WTC11 (cell line): ENCODE measurements at regions not wholly inside any gene's neighbourhood (a gene's known extent, or its start where the extent isn't known, plus 50 kb on each side); places are given as distances from the start of the nearest gene placed in this dataset.

ENCODE experiments used
- ATAC-seq: fragments of 200-7000 bp; cut with Tn5 transposase; 2 replicates; pipeline ENCODE4 v1.10.0; 2021; ENCODE audit warnings: mild to moderate bottlenecking, moderate library complexity
- CTCF ChIA-PET: fragments of 300-600 bp; sonication (Branson Sonifier 250); formaldehyde crosslinking; loops from one replicate; lab custom pipeline; 2021; ENCODE audit warnings: antibody characterized with exemption; lab: Charles Lee
- POLR2A ChIA-PET: fragments of 350-600 bp; sonication (Branson Sonifier 250); formaldehyde crosslinking; loops from one replicate; lab custom pipeline; 2021; ENCODE audit warnings: antibody characterized with exemption; lab: Charles Lee
- DNase-seq: peaks from one replicate; pipeline ENCODE4 v3.0.0; 2021; ENCODE audit warnings: low spot score
- H3K27ac Mint-ChIP-seq: 2 replicates; pipeline ENCODE4 v1.8.0; 2021; ENCODE audit warnings: mixed read lengths
- H3K27me3 Mint-ChIP-seq: 2 replicates; pipeline ENCODE4 v1.8.0; 2021; ENCODE audit warnings: low read depth, mild to moderate bottlenecking, moderate library complexity, mixed read lengths
- H3K36me3 Mint-ChIP-seq: 2 replicates; pipeline ENCODE4 v1.8.0; 2021; ENCODE audit warnings: mixed read lengths
- H3K4me1 Mint-ChIP-seq: 2 replicates; pipeline ENCODE4 v1.8.0; 2022; ENCODE audit warnings: mixed read lengths
- H3K4me3 Mint-ChIP-seq: 2 replicates; pipeline ENCODE4 v1.8.0; 2021; ENCODE audit warnings: mild to moderate bottlenecking, moderate library complexity, mixed read lengths
- H3K9me3 Mint-ChIP-seq: 2 replicates; pipeline ENCODE4 v1.8.0; 2021; ENCODE audit warnings: mixed read lengths
- CBFB ChIP-seq: sonication (generic); formaldehyde crosslinking; IDR thresholded peaks from 2 replicates; pipeline ENCODE4 v1.8.1; 2022; ENCODE audit warnings: mild to moderate bottlenecking, low read depth, missing genetic modification reagents
- E2F5 ChIP-seq: sonication (generic); formaldehyde crosslinking; IDR thresholded peaks from 2 replicates; pipeline ENCODE4 v1.8.1; 2022; ENCODE audit warnings: mild to moderate bottlenecking, moderate library complexity, missing genetic modification reagents
- ERG ChIP-seq: fragments of 250-450 bp; sonication (Bioruptor Pico); IDR thresholded peaks from 2 replicates; pipeline ENCODE4 v1.8.0; 2021; ENCODE audit warnings: mild to moderate bottlenecking
- ETV6 ChIP-seq: sonication (generic); formaldehyde crosslinking; IDR thresholded peaks from 2 replicates; pipeline ENCODE4 v1.8.1; 2022; ENCODE audit warnings: mild to moderate bottlenecking, missing genetic modification reagents
- GABPB1 ChIP-seq: sonication (generic); formaldehyde crosslinking; IDR thresholded peaks from 2 replicates; pipeline ENCODE4 v1.8.1; 2023; ENCODE audit warnings: mild to moderate bottlenecking, missing genetic modification reagents
- GRHL2 ChIP-seq: fragments of 250-450 bp; sonication (Bioruptor Pico); IDR thresholded peaks from 2 replicates; pipeline ENCODE4 v1.8.0; 2022; ENCODE audit warnings: mild to moderate bottlenecking, moderate library complexity; ENCODE audit not compliant: insufficient replicate concordance, severe bottlenecking
- GTF2I ChIP-seq: fragments of 250-450 bp; sonication (Bioruptor Pico); conservative IDR thresholded peaks from 2 replicates; pipeline ENCODE4 v1.4.0; 2021; ENCODE audit warnings: mild to moderate bottlenecking
- JAZF1 ChIP-seq: fragments of 250-450 bp; sonication (Bioruptor Pico); IDR thresholded peaks from 2 replicates; pipeline ENCODE4 v1.9.0; 2021; ENCODE audit warnings: moderate library complexity, mild to moderate bottlenecking, inconsistent platforms
- JUN ChIP-seq: sonication (generic); formaldehyde crosslinking; IDR thresholded peaks from 2 replicates; pipeline ENCODE4 v1.8.0; 2023; ENCODE audit warnings: mild to moderate bottlenecking, missing genetic modification reagents
- MYBL2 ChIP-seq: sonication (generic); formaldehyde crosslinking; IDR thresholded peaks from 2 replicates; pipeline ENCODE4 v1.8.1; 2023; ENCODE audit warnings: mild to moderate bottlenecking, moderate library complexity, missing genetic modification reagents
- SP1 ChIP-seq: sonication (generic); formaldehyde crosslinking; conservative IDR thresholded peaks from 2 replicates; pipeline ENCODE4 v1.8.1; 2022; ENCODE audit warnings: missing genetic modification reagents
- USF2 ChIP-seq: sonication (generic); formaldehyde crosslinking; IDR thresholded peaks from 2 replicates; pipeline ENCODE4 v1.8.1; 2023; ENCODE audit warnings: mild to moderate bottlenecking, missing genetic modification reagents, moderate library complexity
- ZMAT4 ChIP-seq: fragments of 250-450 bp; sonication (Bioruptor Pico); IDR thresholded peaks from 2 replicates; pipeline ENCODE4 v1.9.0; 2021; ENCODE audit warnings: mild to moderate bottlenecking
- ZNF121 ChIP-seq: sonication (generic); formaldehyde crosslinking; IDR thresholded peaks from 2 replicates; pipeline ENCODE4 v1.8.0; 2023; ENCODE audit warnings: missing genetic modification reagents
- ZNF138 ChIP-seq: sonication (generic); formaldehyde crosslinking; conservative IDR thresholded peaks from 2 replicates; pipeline ENCODE4 v1.8.1; 2022; ENCODE audit warnings: mild to moderate bottlenecking, moderate library complexity, missing genetic modification reagents
- ZNF232 ChIP-seq: sonication (generic); formaldehyde crosslinking; IDR thresholded peaks from 2 replicates; pipeline ENCODE4 v1.8.0; 2022; ENCODE audit warnings: mild to moderate bottlenecking, missing genetic modification reagents
- ZNF263 ChIP-seq: sonication (generic); formaldehyde crosslinking; IDR thresholded peaks from 2 replicates; pipeline ENCODE4 v1.8.1; 2022; ENCODE audit warnings: low read depth, mild to moderate bottlenecking, moderate library complexity, missing genetic modification reagents
- TF ChIP-seq, protein P1 (sequence below): sonication (generic); formaldehyde crosslinking; conservative IDR thresholded peaks from 2 replicates; pipeline ENCODE4 v1.8.1; 2022; ENCODE audit warnings: mild to moderate bottlenecking, missing genetic modification reagents
- TF ChIP-seq, protein P2 (sequence below): sonication (generic); formaldehyde crosslinking; IDR thresholded peaks from 2 replicates; pipeline ENCODE4 v1.8.0; 2023; ENCODE audit warnings: mild to moderate bottlenecking, missing genetic modification reagents
- TF ChIP-seq, protein P3 (sequence below): sonication (generic); formaldehyde crosslinking; conservative IDR thresholded peaks from 2 replicates; pipeline ENCODE4 v1.8.1; 2023; ENCODE audit warnings: mild to moderate bottlenecking, low read depth, missing genetic modification reagents, moderate library complexity
- TF ChIP-seq, protein P4 (sequence below): sonication (generic); formaldehyde crosslinking; IDR thresholded peaks from 2 replicates; pipeline ENCODE4 v1.8.0; 2023; ENCODE audit warnings: missing genetic modification reagents
- TF ChIP-seq, protein P5 (sequence below): sonication (generic); formaldehyde crosslinking; IDR thresholded peaks from 2 replicates; pipeline ENCODE4 v1.8.1; 2022; ENCODE audit warnings: low read depth, mild to moderate bottlenecking, moderate library complexity, missing genetic modification reagents, borderline replicate concordance
- TF ChIP-seq, protein P6 (sequence below): sonication (generic); formaldehyde crosslinking; IDR thresholded peaks from 2 replicates; pipeline ENCODE4 v1.8.0; 2022; ENCODE audit warnings: mild to moderate bottlenecking, missing genetic modification reagents

- no peaks in the 10 kb centered on the region for H3K36me3 Mint-ChIP-seq
- TF ChIP-seq SP1 (CRISPR knock-in tag) = no peak
- TF ChIP-seq ZNF232 (CRISPR knock-in tag) = no peak
- TF ChIP-seq, protein P1, sequence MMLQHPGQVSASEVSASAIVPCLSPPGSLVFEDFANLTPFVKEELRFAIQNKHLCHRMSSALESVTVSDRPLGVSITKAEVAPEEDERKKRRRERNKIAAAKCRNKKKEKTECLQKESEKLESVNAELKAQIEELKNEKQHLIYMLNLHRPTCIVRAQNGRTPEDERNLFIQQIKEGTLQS (CRISPR knock-in tag) = no peak
- no peak for TF ChIP-seq E2F5
- TF ChIP-seq ETV6 (CRISPR knock-in tag) = no peak
- TF ChIP-seq ZNF138 = no peak
- TF ChIP-seq, protein P2, sequence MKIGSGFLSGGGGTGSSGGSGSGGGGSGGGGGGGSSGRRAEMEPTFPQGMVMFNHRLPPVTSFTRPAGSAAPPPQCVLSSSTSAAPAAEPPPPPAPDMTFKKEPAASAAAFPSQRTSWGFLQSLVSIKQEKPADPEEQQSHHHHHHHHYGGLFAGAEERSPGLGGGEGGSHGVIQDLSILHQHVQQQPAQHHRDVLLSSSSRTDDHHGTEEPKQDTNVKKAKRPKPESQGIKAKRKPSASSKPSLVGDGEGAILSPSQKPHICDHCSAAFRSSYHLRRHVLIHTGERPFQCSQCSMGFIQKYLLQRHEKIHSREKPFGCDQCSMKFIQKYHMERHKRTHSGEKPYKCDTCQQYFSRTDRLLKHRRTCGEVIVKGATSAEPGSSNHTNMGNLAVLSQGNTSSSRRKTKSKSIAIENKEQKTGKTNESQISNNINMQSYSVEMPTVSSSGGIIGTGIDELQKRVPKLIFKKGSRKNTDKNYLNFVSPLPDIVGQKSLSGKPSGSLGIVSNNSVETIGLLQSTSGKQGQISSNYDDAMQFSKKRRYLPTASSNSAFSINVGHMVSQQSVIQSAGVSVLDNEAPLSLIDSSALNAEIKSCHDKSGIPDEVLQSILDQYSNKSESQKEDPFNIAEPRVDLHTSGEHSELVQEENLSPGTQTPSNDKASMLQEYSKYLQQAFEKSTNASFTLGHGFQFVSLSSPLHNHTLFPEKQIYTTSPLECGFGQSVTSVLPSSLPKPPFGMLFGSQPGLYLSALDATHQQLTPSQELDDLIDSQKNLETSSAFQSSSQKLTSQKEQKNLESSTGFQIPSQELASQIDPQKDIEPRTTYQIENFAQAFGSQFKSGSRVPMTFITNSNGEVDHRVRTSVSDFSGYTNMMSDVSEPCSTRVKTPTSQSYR (CRISPR knock-in tag) = no peak
- no peak for TF ChIP-seq USF2 (CRISPR knock-in tag)
- no peak for TF ChIP-seq ZMAT4 (CRISPR knock-in tag)
- TF ChIP-seq, protein P3, sequence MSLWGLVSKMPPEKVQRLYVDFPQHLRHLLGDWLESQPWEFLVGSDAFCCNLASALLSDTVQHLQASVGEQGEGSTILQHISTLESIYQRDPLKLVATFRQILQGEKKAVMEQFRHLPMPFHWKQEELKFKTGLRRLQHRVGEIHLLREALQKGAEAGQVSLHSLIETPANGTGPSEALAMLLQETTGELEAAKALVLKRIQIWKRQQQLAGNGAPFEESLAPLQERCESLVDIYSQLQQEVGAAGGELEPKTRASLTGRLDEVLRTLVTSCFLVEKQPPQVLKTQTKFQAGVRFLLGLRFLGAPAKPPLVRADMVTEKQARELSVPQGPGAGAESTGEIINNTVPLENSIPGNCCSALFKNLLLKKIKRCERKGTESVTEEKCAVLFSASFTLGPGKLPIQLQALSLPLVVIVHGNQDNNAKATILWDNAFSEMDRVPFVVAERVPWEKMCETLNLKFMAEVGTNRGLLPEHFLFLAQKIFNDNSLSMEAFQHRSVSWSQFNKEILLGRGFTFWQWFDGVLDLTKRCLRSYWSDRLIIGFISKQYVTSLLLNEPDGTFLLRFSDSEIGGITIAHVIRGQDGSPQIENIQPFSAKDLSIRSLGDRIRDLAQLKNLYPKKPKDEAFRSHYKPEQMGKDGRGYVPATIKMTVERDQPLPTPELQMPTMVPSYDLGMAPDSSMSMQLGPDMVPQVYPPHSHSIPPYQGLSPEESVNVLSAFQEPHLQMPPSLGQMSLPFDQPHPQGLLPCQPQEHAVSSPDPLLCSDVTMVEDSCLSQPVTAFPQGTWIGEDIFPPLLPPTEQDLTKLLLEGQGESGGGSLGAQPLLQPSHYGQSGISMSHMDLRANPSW (CRISPR knock-in tag) = no peak
- TF ChIP-seq, protein P4, sequence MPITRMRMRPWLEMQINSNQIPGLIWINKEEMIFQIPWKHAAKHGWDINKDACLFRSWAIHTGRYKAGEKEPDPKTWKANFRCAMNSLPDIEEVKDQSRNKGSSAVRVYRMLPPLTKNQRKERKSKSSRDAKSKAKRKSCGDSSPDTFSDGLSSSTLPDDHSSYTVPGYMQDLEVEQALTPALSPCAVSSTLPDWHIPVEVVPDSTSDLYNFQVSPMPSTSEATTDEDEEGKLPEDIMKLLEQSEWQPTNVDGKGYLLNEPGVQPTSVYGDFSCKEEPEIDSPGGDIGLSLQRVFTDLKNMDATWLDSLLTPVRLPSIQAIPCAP (CRISPR knock-in tag) = no peak
- no peak for TF ChIP-seq CBFB
- TF ChIP-seq, protein P5, sequence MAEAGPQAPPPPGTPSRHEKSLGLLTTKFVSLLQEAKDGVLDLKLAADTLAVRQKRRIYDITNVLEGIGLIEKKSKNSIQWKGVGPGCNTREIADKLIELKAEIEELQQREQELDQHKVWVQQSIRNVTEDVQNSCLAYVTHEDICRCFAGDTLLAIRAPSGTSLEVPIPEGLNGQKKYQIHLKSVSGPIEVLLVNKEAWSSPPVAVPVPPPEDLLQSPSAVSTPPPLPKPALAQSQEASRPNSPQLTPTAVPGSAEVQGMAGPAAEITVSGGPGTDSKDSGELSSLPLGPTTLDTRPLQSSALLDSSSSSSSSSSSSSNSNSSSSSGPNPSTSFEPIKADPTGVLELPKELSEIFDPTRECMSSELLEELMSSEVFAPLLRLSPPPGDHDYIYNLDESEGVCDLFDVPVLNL = no peak
- ChIA-PET CTCF (no interaction called here), POLR2A (no interaction called here)
- no peaks in the 10 kb centered on the region for H3K4me1 Mint-ChIP-seq
- DNase-seq (no peak), ATAC-seq (peak; percentile 34; the same call in 1 of the 2 replicates)
- no peaks in the 10 kb centered on the region for H3K27me3 Mint-ChIP-seq
- peaks cover 4% of the 10 kb centered on the region; the same call in 1 of the 2 replicates for H3K9me3 Mint-ChIP-seq
- H3K27ac Mint-ChIP-seq = no peak overlapping the region
- no peak overlapping the region for H3K4me3 Mint-ChIP-seq
Measured at GRCh38 chr4:157444014-157444413, 223.5 kb downstream of the GRIA2 start.

DNA sequence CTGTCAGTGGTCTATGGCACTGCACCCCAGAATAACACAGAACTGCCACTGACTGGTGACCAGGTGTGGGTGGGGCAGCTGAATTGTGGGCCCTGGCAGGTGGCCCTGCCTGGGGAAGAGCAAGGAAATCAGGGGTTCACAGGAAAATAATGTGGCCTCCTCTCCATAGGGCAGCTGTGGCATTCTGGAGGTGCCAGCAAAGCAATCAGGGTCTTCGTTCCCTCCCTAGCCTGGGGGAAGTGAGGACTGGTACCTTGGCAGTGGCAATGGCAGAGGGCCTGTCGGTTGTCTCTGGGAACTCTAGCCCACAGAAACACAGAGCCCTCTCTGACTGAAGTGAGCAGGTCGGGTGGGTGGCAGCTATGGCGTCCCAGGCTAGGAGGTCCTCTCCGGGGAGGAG is 223.0 kb downstream of the GRIA2 start:
- Mint-ChIP-seq H3K9me3 (peaks cover 4% of the 10 kb centered on the region; the same call in 1 of the 2 replicates), H3K27ac (no peak overlapping the region), H3K27me3 (no peaks in the 10 kb centered on the region), H3K4me1 (no peaks in the 10 kb centered on the region), H3K36me3 (no peaks in the 10 kb centered on the region), H3K4me3 (no peak overlapping the region)
- ATAC-seq = no peak
- ChIA-PET POLR2A (no interaction called here), CTCF (no interaction called here)
- DNase-seq = no peak
- TF ChIP-seq MYBL2 (CRISPR knock-in tag) (no peak), ZNF121 (CRISPR knock-in tag) (no peak), GABPB1 (CRISPR knock-in tag) (no peak), JUN (no peak), GRHL2 (no peak), GTF2I (CRISPR knock-in tag) (no peak), ERG (CRISPR knock-in tag) (no peak), JAZF1 (CRISPR knock-in tag) (no peak), ZNF263 (no peak)
- TF ChIP-seq, protein P6, sequence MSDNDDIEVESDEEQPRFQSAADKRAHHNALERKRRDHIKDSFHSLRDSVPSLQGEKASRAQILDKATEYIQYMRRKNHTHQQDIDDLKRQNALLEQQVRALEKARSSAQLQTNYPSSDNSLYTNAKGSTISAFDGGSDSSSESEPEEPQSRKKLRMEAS (CRISPR knock-in tag) = no peak
